HEK293 (cell line): ENCODE measurements at regions not wholly inside any gene's neighbourhood (a gene's known extent, or its start where the extent isn't known, plus 50 kb on each side); places are given as distances from the start of the nearest gene placed in this dataset.

Source experiments
- GLI4 ChIP-seq: fragments of 450-650 bp; formaldehyde crosslinking; IDR thresholded peaks from 2 replicates; pipeline ENCODE4 v1.5.1; 2016; ENCODE audit warnings: missing biosample characterization, missing genetic modification characterization
- SP2 ChIP-seq: fragments of 450-650 bp; formaldehyde crosslinking; IDR thresholded peaks from 2 replicates; pipeline ENCODE4 v1.5.1; 2016; ENCODE audit warnings: missing biosample characterization, missing genetic modification characterization
- ZBTB1 ChIP-seq: fragments of 450-650 bp; formaldehyde crosslinking; IDR thresholded peaks from 2 replicates; pipeline ENCODE4 v1.5.1; 2016; ENCODE audit warnings: missing biosample characterization, missing genetic modification characterization
- ZNF146 ChIP-seq: fragments of 450-650 bp; formaldehyde crosslinking; IDR thresholded peaks from 2 replicates; pipeline ENCODE4 v1.5.1; 2016; ENCODE audit warnings: missing biosample characterization, missing genetic modification characterization
- ZNF221 ChIP-seq: fragments of 450-650 bp; formaldehyde crosslinking; IDR thresholded peaks from 2 replicates; pipeline ENCODE4 v1.5.1; 2017; ENCODE audit warnings: missing biosample characterization, missing genetic modification characterization, borderline replicate concordance
- ZNF292 ChIP-seq: fragments of 450-650 bp; formaldehyde crosslinking; IDR thresholded peaks from 2 replicates; pipeline ENCODE4 v1.5.1; 2016; ENCODE audit warnings: low read depth, missing biosample characterization, missing genetic modification characterization, borderline replicate concordance
- ZNF596 ChIP-seq: fragments of 450-650 bp; IDR thresholded peaks from 2 replicates; pipeline ENCODE4 v1.5.0; 2018; ENCODE audit warnings: missing biosample characterization, mild to moderate bottlenecking, missing genetic modification characterization, moderate library complexity
- TF ChIP-seq, protein P1 (sequence below): fragments of 450-650 bp; formaldehyde crosslinking; IDR thresholded peaks from 2 replicates; pipeline ENCODE4 v1.5.1; 2016; ENCODE audit warnings: missing biosample characterization, missing genetic modification characterization

DNA sequence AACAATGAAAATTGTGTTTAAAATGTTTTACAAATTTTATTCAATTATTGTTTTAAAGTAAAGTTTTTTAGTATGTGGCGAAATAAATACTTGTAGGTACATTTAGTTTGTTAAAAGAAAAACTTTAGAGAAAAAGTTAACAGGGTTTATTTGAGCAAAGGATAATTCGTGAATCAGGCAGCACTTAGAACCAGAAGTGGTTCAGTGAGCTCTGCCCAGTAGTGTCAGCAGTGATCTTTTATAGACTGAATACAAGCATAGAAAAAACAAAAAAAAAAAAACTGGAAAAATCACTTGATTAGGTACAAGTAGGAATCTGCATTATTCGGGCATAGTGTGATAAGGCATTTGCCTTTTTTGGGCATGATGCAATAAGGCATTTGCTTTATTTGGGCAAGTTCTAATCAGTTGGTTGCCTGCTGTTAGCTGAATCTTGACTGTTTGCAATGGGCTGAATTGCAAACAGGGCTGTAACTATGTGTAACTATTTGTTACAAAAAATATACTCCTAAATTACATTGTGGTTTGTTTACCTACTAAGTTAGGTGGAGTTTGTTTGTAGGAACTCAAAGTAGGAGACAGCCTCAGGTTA lies 122.9 kb upstream of the MMS22L start:
- TF ChIP-seq, protein P1, sequence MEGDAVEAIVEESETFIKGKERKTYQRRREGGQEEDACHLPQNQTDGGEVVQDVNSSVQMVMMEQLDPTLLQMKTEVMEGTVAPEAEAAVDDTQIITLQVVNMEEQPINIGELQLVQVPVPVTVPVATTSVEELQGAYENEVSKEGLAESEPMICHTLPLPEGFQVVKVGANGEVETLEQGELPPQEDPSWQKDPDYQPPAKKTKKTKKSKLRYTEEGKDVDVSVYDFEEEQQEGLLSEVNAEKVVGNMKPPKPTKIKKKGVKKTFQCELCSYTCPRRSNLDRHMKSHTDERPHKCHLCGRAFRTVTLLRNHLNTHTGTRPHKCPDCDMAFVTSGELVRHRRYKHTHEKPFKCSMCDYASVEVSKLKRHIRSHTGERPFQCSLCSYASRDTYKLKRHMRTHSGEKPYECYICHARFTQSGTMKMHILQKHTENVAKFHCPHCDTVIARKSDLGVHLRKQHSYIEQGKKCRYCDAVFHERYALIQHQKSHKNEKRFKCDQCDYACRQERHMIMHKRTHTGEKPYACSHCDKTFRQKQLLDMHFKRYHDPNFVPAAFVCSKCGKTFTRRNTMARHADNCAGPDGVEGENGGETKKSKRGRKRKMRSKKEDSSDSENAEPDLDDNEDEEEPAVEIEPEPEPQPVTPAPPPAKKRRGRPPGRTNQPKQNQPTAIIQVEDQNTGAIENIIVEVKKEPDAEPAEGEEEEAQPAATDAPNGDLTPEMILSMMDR (tag by site-specific recombination), result no peak
- no peak for TF ChIP-seq ZNF146
- no peak for TF ChIP-seq ZNF292 (tag by site-specific recombination)
- TF ChIP-seq ZBTB1 (tag by site-specific recombination), result no peak
- TF ChIP-seq ZNF596 (tag by site-specific recombination), result no peak
- TF ChIP-seq GLI4 (tag by site-specific recombination), result no peak
- TF ChIP-seq ZNF221 (tag by site-specific recombination), result no peak
- no peak for TF ChIP-seq SP2
